ENCODE measurements at regions not wholly inside any gene's neighbourhood (a gene's known extent, or its start where the extent isn't known, plus 50 kb on each side); places are given as distances from the start of the nearest gene placed in this dataset.

GRCh38 chr2:150295544-150295943 is 191.9 kb downstream of the RND3 start:
- TF ChIP-seq, protein P1, sequence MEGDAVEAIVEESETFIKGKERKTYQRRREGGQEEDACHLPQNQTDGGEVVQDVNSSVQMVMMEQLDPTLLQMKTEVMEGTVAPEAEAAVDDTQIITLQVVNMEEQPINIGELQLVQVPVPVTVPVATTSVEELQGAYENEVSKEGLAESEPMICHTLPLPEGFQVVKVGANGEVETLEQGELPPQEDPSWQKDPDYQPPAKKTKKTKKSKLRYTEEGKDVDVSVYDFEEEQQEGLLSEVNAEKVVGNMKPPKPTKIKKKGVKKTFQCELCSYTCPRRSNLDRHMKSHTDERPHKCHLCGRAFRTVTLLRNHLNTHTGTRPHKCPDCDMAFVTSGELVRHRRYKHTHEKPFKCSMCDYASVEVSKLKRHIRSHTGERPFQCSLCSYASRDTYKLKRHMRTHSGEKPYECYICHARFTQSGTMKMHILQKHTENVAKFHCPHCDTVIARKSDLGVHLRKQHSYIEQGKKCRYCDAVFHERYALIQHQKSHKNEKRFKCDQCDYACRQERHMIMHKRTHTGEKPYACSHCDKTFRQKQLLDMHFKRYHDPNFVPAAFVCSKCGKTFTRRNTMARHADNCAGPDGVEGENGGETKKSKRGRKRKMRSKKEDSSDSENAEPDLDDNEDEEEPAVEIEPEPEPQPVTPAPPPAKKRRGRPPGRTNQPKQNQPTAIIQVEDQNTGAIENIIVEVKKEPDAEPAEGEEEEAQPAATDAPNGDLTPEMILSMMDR (conservative IDR thresholded peaks at IDR 0.05; ENCODE audit: low read length): no peak
- no peak for TF ChIP-seq EZH2phosphoT487 (IDR thresholded peaks at IDR 0.05; ENCODE audit: borderline replicate concordance)
- Histone ChIP-seq H3K36me3 (ENCODE audit: insufficient read depth, low read length) (no peaks in the 10 kb centered on the region), H3K4me2 (ENCODE audit: low read depth, low read length, poor library complexity, severe bottlenecking) (no peak overlapping the region), H3K9me3 (ENCODE audit: insufficient read depth, low read depth, low read length) (peaks cover 6% of the 10 kb centered on the region; the same call in 1 of the 2 replicates), H3K9me2 (replicated peaks; ENCODE audit: low read depth, low read length) (no peaks in the 10 kb centered on the region), H2AFZ (ENCODE audit: low read length) (no peak overlapping the region), H3K4me3 (ENCODE audit: low read length, poor library complexity, severe bottlenecking) (no peak overlapping the region), H3K4me1 (ENCODE audit: insufficient read depth, low read length, poor library complexity, severe bottlenecking) (peaks cover 3% of the 10 kb centered on the region), H3F3A (ENCODE audit: low read depth) (no peaks in the 10 kb centered on the region), H3K79me2 (ENCODE audit: insufficient read depth, low read length) (no peaks in the 10 kb centered on the region), H3K9ac (ENCODE audit: low read depth, low read length, poor library complexity, severe bottlenecking) (no peak overlapping the region), H4K20me1 (ENCODE audit: insufficient read depth, low read length, poor library complexity, severe bottlenecking) (no peaks in the 10 kb centered on the region), H3K27me3 (ENCODE audit: insufficient read depth, low read length, poor library complexity, severe bottlenecking) (no peaks in the 10 kb centered on the region)

- peaks cover 3% of the 10 kb centered on the region for H3K4me1 ChIP-seq (ENCODE audit: insufficient read depth, low read length, poor library complexity, severe bottlenecking)
- H3K9ac ChIP-seq (ENCODE audit: low read depth, low read length, poor library complexity, severe bottlenecking): no peak overlapping the region
- H3K79me2 ChIP-seq (ENCODE audit: insufficient read depth, low read length): no peaks in the 10 kb centered on the region
- TF ChIP-seq, protein P1 (conservative IDR thresholded peaks at IDR 0.05; ENCODE audit: low read length): no peak
- no peak for TF ChIP-seq EZH2phosphoT487 (IDR thresholded peaks at IDR 0.05; ENCODE audit: borderline replicate concordance)
- no peaks in the 10 kb centered on the region for H3K9me2 ChIP-seq (replicated peaks; ENCODE audit: low read depth, low read length)
- no peak overlapping the region for H3K4me3 ChIP-seq (ENCODE audit: low read length, poor library complexity, severe bottlenecking)
- no peak overlapping the region for H3K4me2 ChIP-seq (ENCODE audit: low read depth, low read length, poor library complexity, severe bottlenecking)
- no peaks in the 10 kb centered on the region for H3F3A ChIP-seq (ENCODE audit: low read depth)
- no peaks in the 10 kb centered on the region for H3K36me3 ChIP-seq (ENCODE audit: insufficient read depth, low read length)
- H4K20me1 ChIP-seq (ENCODE audit: insufficient read depth, low read length, poor library complexity, severe bottlenecking): no peaks in the 10 kb centered on the region
- no peaks in the 10 kb centered on the region for H3K9me3 ChIP-seq (ENCODE audit: insufficient read depth, low read depth, low read length)
- H2AFZ ChIP-seq (ENCODE audit: low read length): no peak overlapping the region
- no peaks in the 10 kb centered on the region for H3K27me3 ChIP-seq (ENCODE audit: insufficient read depth, low read length, poor library complexity, severe bottlenecking)
Measured at GRCh38 chr2:150293771-150294170, 193.7 kb downstream of the RND3 start.

DNA sequence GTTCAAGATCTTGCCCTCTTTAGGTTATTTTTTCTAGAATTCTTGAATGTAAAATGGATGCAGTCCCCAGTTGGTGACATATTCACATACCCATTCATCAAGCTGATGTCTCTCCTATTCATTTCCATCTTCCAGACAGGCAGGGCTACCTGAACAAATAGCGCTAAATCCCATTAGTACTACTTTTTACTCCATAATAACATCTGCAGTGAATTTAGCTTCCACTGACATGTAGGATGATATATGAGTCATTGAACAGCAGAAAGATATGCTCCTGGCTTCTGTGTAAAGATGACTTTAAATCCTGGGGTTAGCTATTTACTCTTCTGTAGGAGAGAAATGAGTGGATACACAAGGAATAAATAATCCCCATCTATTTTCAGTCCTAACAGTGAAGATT is 194.7 kb downstream of the RND3 start:
- TF ChIP-seq EZH2phosphoT487 (IDR thresholded peaks at IDR 0.05; ENCODE audit: borderline replicate concordance): no peak
- TF ChIP-seq, protein P1 (conservative IDR thresholded peaks at IDR 0.05; ENCODE audit: low read length): no peak
- H3K9me3 ChIP-seq (ENCODE audit: insufficient read depth, low read depth, low read length): no peaks in the 10 kb centered on the region

More for the DNA sequence above, 194.7 kb downstream of the RND3 start:
- Histone ChIP-seq H2AFZ (ENCODE audit: low read length) (no peak overlapping the region), H3K27me3 (ENCODE audit: insufficient read depth, low read length, poor library complexity, severe bottlenecking) (no peaks in the 10 kb centered on the region), H3K79me2 (ENCODE audit: insufficient read depth, low read length) (no peaks in the 10 kb centered on the region), H3F3A (ENCODE audit: low read depth) (no peaks in the 10 kb centered on the region), H3K9ac (ENCODE audit: low read depth, low read length, poor library complexity, severe bottlenecking) (no peak overlapping the region), H3K4me2 (ENCODE audit: low read depth, low read length, poor library complexity, severe bottlenecking) (no peak overlapping the region), H3K9me2 (replicated peaks; ENCODE audit: low read depth, low read length) (no peaks in the 10 kb centered on the region), H4K20me1 (ENCODE audit: insufficient read depth, low read length, poor library complexity, severe bottlenecking) (no peaks in the 10 kb centered on the region), H3K4me3 (ENCODE audit: low read length, poor library complexity, severe bottlenecking) (no peak overlapping the region), H3K4me1 (ENCODE audit: insufficient read depth, low read length, poor library complexity, severe bottlenecking) (peaks cover 3% of the 10 kb centered on the region), H3K36me3 (ENCODE audit: insufficient read depth, low read length) (no peaks in the 10 kb centered on the region)

Data from Loucy (cell line).